ENCODE measurements at regions not wholly inside any gene's neighbourhood (a gene's known extent, or its start where the extent isn't known, plus 50 kb on each side); places are given as distances from the start of the nearest gene placed in this dataset.

DNA sequence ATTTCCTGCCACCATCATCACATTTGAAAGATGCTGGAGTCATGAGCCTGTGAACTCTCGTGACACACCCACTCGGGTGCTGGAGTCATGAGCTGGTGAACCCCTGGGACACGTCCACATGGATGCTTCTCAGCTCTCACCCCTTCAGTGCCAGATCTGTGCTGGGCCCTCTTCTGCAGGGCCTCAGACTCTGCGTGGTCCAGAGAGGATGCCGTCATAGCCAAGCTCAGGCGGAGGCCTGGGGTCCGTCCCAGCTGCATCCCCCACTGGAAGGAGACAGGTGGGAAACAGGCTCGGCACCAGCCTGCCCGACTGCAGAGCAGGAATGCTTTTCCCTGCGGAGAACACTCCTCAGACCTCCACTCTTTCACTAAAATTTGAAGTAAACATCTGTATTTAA, 156.5 kb upstream of the PPP2R2D start:
- FAIRE-seq, result no peak
- DNase-seq (ENCODE audit: insufficient read length, low spot score), result no peak

DNA sequence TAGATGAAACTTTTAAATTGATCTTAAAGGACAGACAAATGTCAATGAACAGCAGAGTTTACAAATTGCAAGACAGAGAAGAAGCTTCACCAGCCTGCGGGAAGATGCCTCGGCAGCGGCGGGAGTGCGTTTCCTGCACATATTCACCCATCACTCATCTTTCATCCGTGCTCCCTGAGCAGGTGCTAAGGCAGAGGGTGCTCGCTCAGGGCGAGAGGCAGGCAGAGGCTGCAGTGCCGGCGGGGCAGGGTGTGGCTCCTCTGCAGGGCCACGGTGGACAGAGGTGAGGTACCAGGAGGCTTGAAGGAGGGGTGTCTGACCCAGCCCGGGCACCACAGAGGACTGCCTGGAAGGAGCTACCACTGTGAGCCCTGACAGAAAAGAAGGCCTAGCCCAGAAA, 155.2 kb upstream of the PPP2R2D start:
- no peak for FAIRE-seq
- no peak for DNase-seq (ENCODE audit: insufficient read length, low spot score)

DNA sequence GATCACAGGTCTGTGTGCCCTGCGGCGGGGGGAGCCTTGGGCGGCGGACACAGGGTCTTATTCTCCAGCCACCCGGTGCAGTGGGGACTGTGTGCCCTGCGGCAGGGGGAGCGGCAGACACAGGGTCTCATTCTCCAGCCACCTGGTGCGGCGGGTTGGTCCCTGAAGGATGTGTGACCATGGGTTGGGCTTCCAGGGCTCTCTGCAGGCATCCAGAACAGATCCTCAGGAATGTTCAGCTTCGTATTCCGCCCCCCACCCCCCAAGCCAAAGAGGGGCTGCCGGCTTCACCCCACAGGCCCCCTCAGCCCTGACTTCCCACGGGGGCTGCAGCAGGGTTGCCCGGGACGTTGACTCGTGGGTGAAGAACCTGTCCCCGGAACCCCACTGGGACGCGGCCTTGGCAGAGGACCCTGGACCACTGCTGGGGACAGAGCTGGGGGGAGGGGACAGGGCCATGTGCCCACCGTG, 154.5 kb upstream of the PPP2R2D start:
- FAIRE-seq (no peak), DNase-seq (ENCODE audit: insufficient read length, low spot score) (no peak)

DNA sequence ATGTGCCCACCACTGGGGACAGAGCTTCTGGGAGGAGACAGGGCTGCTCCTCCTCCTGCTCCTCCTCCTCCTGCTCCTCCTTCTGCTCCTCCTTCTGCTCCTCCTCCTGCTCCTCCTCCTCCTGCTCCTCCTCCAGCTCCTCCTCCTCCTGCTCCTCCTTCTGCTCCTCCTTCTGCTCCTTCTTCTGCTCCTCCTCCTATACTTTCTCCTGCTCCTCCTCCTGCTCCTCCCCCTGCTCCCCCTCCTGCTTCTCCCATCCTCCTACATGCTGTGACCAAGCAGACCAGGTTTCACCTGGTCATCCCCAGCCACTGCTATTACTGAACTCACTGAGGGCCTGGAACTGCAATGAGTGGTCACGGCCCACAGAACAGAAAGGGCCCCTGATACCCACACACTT, 154.0 kb upstream of the PPP2R2D start:
- FAIRE-seq (no peak), DNase-seq (ENCODE audit: insufficient read length, low spot score) (no peak)

DNA sequence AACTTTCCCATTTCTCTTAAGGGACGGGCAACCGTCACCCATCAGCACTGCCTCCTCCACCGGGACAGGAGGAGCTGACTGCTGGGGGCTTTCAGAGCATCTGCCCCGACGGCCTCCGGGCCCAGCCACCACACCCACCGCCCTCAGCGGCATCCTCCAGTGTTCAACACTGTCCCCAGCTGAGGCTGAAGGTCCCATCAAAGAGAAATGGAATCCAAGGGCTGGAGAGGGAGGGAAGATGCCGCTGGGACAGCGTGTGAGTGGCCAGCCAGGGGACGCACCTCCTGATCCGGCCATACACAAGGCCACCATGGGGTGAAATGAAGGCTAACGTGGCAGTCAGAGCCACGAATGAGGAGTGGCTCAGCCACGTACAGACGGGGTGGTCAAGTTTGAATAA, 153.6 kb upstream of the PPP2R2D start:
- DNase-seq (ENCODE audit: insufficient read length, low spot score) (no peak), FAIRE-seq (no peak)

DNA sequence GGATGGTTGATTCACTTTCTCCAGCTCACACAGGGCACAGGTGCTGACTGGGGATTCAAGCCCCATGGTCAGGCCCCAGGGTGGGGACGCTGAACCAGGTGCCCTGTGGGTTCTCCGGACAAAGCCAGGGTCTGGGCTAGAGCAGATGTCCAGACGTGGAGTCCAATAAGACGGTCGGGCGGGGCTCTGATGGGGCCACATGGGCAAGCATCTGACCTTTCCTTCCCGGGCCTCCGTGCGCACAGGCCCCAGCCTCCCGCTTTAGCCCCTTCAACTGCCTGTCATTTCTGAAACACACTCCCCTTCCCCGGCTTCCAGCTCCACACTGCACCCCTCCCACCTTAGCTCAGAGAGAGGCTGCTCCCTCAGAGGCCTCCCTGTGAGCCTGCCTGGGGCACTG, 153.0 kb upstream of the PPP2R2D start:
- DNase-seq (ENCODE audit: insufficient read length, low spot score) (no peak), FAIRE-seq (no peak)

DNA sequence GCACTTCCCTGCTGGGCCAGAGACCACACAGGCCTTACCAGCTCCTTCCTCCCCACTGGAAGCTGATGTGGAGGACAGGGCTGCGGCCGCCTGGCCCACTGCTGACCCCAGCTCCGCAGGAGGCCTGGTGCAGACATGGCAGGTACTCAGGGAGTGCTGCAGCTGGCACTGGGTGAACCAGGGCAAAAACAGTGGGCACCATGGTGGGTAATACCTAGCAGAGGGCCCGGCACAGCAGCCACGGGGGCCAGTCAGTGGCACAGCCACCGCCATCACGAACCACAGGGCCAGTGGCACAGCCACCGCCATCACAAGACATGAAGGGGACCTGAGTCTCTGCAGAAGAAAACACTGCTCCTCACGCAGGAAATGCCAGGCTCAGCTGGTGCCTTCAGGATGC, 152.6 kb upstream of the PPP2R2D start:
- FAIRE-seq, result no peak
- DNase-seq (ENCODE audit: insufficient read length, low spot score), result no peak

DNA sequence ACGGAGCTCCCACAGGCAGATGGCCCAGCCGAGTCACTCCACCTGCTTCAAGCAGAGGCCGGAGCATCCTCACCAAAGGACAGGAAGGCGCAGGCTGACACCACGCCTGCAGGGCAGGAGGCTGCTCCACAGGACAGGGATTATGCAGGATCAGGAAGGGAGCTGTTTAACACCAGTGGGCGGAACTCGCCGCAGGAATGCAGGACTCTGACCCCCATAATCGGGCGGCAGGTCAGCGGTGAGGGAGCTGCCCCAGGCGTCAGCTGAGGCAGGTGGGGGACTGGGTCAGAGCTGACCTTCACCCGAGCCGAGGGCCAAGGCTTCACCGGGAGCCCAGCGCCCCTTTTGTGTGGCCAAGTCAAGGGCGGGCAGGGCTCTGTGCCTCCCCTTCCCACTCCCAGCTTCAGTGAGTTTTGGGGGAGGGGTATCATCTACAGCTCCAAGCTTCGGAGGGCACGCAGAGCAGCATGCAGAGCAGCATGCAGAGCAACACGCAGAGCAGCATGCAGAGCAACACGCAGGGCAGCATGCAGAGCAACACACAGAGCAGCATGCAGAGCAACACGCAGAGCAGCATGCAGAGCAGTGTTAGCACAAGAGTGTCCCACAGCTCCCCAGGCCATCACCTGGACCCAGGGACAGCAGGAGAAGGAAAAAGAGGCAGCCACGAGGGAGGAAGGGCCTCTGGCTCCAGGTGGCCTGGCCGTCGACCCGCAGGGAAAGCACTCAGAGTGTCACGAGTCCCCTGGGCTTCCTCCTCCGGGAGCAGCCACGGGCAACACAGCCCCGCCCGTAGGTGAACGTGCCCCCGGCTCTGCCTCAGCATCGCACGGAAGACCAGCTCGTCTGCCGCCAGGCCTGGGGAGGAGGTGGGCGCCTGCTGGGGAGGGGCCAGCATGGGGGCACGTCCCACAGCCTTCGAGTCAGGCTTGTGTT, 151.7 kb upstream of the PPP2R2D start:
- DNase-seq (ENCODE audit: insufficient read length, low spot score), result no peak
- no peak for FAIRE-seq

DNA sequence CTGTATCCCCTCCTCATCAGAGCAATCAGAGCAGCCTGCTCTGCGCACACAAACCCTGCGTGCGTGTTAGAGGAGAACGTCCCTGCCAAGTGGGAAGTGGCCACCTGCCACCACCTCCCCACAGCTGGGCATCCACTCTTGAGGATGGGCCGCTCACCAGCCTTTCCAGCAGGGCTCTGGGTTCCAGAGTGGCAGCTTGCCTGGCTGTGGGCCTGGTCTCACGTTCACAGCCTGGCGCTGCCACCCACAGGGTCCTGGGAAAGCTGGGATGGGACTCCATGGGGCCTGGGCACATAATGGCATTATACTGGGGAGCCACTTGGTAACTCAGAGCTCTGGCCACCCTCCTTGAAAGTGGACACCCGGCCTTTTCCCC, 151.1 kb upstream of the PPP2R2D start:
- no peak for FAIRE-seq

DNA sequence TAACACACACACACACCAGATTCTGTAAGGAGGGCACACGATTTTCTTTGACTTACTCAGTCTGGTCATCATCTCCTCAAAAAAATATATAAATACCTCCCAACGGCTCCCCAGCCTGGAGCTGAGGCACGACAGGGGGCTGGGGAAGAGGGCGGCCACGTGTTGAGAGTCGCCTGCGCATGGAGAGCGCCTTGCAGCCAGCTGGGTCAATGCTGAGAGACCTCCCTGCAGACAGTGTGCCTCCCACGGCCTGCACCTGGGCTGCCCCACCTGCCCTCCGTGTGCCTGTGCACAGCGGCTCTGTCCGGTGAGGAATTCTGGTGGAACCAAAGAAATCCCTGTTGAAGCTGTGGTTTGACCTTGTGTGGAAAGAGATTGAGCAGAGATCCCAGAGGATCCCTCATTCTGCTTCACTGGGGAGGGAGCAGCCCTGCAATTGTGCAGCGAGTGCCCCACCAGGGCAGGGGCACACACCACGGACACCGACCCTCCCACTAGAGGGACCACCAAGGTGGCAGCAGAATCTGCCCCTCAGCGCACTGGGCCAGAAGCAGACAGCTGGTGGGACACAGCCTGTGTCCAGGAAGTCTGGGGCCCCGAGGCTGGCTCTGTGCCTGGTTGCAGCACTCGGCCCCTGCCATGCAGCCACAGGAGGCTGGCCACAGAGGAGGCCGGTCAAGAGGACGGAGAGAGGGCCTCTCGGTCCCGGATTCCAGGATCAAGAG, 150.5 kb upstream of the PPP2R2D start:
- FAIRE-seq, result no peak
- no peak for DNase-seq (ENCODE audit: insufficient read length, low spot score)

More for the DNA sequence above, 151.1 kb upstream of the PPP2R2D start:
- DNase-seq (ENCODE audit: insufficient read length, low spot score), result no peak

DNA sequence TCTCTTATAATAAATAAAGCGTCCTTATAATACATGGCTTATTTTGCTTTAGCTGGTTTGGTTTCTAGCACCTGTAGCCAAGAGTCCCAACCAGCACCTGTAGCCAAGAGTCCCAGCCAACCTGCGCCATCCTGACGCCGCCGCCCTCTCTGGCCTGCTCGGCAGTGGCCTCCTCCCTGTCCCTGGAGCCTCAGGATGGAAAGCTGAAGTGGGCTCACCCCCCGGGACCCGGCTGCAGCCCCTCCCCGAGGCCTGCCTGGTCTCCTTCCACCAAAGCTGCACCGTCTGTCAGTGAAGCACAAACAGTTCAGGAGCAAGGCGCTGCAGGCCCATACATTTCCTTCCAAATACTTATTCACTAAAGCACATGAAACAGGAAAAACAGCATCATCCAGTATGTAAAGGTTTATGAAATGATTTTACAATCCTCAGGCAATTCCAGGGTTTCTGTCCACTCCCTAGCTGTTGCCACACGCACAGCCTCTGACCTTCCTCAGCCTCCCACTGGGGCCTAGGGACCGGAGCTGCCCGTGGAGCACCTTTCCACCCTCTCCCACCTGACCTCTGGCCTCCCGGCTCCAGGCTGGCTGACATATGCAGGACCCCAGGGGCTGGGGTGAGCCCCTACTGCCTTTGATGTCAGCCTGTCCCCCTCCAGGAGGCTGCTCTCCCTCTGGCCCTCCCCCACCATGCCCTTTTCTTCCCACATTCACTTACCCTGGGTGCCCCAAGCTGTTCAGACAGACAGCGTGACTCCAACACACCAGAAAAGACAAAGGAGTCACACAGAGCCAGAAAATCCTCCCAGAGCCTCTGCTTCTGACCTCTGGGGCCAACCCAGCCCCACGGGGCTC, 149.6 kb upstream of the PPP2R2D start:
- FAIRE-seq (no peak), DNase-seq (ENCODE audit: insufficient read length, low spot score) (no peak)

DNA sequence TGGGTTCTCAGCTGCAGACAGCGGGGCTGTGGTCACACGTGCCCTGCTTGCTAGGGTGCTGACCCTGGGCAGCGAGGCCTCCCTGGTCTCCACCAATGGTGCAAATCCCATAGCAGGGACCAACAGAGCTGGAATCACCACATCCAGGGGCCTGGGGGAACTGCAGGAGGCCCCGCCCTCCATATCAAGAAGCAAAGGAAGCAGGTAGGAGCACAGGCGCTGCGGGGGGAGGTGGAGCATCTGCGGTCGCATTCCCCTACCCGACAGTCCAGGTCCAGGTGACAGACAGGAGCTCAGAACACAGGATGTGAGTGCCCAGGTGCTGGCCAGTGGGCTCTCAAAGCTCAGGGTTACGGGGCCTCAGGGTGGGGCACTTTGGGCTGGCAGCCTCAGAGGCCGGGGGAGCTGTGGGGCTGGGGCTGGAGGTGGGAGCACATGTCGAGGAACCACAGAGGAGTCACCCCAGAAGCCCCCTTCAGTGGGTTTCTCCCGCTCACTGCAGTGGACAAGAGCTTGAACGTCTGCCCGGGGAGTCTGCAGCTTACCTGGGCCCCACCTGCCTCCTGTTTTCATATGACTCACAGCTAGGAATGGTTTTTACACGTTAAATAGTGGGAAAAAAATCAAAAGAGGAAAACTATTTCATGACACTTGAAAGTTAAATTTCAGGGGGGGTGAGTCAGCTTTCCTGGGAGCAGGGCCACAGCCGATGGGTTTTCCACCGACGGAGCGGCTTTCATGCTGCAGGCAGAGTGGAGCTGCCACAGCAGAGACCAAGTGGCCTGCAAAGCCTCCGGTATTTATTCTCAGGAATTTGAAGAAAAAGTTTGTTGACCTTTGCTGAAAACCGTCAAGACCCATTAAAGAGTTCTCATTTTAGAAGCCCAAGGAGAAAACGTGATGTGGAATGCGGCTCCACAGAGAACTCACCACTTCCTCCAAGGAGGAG, 148.7 kb upstream of the PPP2R2D start:
- FAIRE-seq (no peak), DNase-seq (ENCODE audit: insufficient read length, low spot score) (no peak)

DNA sequence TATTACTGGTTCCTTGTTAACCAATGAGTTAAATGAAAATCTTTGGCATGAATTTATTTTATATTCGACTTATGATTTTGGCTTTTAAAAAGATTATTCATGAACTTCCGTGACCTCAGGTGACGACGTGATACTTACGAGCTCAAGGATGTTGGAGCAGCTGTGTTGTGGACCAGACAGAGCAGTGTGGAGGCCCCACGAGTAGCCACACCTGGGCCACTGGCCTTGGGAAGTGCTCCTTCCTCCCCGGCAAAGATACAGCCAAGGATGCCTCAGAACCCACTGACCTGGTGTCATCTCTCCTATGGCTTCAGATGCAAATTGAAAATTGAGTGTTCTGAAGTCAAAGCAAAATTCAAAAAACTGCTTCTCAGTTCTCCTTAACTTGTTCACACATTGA, 147.5 kb upstream of the PPP2R2D start:
- FAIRE-seq (no peak), DNase-seq (ENCODE audit: insufficient read length, low spot score) (no peak)

DNA sequence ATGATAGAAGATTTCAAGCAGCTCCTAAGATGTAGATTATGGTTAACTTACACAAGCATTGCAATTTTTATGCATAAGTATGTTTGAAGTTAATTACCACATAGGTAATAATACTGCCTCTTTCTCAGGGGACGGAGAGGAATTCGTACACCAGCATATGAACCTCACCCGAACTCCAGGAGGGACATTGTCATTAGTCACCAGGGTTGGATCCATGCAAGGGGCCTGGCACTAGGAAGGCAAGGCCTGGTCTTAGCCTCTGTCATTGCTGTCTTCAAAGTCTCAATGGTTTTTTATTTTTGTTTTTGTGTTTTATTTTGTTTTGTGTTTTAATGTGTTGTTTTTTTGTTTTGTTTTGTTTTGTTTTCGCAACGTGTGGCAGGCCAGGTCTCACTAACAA, 145.6 kb upstream of the PPP2R2D start:
- FAIRE-seq (no peak), DNase-seq (ENCODE audit: insufficient read length, low spot score) (no peak)

DNA sequence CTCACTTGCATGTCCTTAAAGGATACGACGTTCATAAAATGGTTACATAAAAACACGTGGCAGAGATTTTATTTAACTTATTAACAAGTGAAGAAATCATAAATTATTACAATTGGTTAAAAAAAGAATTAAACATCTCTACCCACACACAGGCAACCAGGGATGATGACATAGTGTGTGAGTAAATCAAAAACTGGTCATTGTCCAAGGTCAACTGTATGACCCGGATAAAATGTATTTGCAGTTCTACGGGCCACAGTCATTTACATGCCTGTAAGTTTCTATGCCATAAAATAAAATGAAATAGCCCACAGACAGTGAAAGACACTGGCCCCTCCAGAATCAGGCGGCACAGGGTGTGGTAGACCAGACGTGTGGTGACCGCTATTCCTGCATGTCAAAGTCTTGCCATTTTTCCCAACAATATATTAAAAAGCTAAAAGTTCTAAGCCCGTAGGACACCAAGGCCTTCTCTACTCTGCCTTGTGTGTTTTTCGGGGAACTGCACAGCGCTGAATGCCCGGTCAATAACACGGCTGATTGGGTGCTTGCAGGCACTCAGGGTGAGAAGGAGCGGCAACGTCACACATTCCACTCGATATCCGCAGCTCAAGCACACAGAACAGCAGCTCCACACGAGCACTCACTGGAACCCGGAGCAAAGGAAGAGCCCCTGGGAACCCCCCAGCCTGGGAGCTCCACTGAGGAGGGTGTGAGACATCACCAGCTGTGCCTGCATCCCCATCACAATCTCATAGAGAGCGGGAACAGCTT, 143.3 kb upstream of the PPP2R2D start:
- no peak for FAIRE-seq
- DNase-seq (ENCODE audit: insufficient read length, low spot score), result no peak

DNA sequence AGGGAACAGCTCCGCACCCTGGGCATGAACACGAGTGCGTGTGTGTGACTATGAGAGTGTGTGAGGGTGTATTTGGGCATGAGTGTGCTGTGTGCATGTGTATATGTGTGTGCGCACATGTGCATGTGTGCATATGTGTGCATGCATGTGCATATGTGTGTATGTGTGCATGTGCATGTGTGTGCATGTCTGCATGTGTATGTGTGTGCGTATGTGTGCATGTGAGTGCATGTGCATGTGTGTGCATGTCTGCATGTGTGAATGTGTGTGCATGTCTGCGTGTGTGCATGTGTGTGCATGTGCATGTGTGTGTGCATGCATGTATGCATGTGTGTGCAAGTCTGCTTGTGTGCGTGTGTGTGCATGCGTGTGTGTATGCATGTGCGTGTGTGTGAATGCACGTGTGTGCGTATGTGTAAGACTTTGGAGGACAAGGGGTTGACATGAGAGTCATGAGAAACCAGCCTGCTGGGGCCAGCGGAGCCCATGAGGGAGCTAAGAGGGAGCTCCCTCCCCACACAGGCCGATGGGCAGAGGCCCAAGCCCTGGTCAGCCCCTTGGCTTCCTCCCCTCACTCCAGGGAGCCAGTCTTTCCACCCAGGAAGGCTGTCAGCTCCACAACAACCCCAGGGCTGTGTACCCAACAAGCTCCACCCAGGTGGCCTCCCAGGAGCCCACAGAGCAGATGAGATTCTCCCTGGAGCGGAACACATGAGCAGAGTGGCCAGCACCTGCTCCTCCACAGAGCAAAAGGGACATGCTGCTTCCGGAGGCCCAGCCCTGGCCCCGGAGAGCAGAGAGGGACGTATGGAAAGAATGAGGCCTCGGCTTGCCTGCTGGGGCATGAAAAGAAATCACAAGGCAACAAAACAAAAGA, 142.5 kb upstream of the PPP2R2D start:
- FAIRE-seq, result no peak
- DNase-seq (ENCODE audit: insufficient read length, low spot score), result no peak

DNA sequence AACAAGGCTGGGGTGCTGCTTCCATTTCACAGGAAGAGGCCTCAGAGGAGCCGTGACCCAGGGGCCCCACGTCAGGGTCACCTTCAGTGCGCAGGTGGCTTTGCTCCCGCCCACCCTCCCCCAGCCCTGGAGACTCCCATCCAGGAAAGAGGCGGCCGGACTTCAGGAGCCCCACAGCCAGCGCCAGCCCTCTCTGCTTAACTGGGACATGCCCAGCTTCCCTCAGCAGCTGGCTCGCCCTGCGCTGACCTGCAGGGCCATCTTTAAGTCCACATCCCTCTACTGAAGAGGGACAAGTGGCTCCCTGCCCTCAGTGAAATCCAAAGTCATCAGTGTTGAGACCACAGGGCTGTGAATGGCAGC, 141.9 kb upstream of the PPP2R2D start:
- DNase-seq (ENCODE audit: insufficient read length, low spot score) (no peak), FAIRE-seq (no peak)

DNA sequence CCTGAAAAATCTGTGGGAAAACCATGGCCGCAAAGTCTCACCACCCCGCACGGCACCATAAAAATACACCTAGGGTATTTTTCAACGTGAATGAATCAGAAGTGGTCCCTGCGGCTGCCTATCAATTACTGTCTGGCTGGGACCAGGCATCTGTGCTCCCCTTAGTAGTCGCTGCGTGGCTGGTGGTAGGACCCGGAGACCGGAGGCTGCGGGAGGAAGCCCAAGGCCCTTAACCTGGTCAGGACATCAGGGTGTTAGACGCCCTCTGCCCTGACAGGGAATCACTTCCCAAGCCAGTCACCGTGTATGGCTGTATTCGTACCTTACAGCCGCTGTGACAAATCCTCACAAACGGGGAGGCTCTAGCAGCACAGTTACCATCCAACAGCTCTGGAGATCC, 141.5 kb upstream of the PPP2R2D start:
- DNase-seq (ENCODE audit: insufficient read length, low spot score), result no peak
- no peak for FAIRE-seq
